HCT116 (cell line): ENCODE measurements at regions not wholly inside any gene's neighbourhood (a gene's known extent, or its start where the extent isn't known, plus 50 kb on each side); places are given as distances from the start of the nearest gene placed in this dataset.

Experiments
- ATAC-seq: fragments of 200-7000 bp; cut with Tn5 transposase; 2 replicates; pipeline ENCODE4 v1.9.1; 2020; ENCODE audit warnings: mild to moderate bottlenecking, moderate library complexity
- BruUV-seq: library from RNA; stranded (reverse); fragments of 400-500 nt; replicated peaks from 2 replicates; lab custom pipeline; 2021; lab: Mats Ljungman, UMichigan
- CTCF ChIA-PET: fragments of 300-600 bp; sonication (Branson Sonifier 250); formaldehyde crosslinking; loops from one replicate; lab custom pipeline; 2021; ENCODE audit warnings: antibody characterized with exemption; lab: Charles Lee
- POLR2A ChIA-PET: fragments of 300-600, 350-600 bp; sonication (Branson Sonifier 250); formaldehyde crosslinking; loops from one replicate; lab custom pipeline; 2021; ENCODE audit warnings: antibody characterized with exemption; lab: Charles Lee
- RAD21 ChIA-PET, 2 experiments: fragments of 300-600 bp; sonication (Branson Sonifier 250); formaldehyde crosslinking; loops; one replicate each; lab custom pipeline; 2023; ENCODE audit warnings: low total read pairs in 2 of 2; ENCODE audit not compliant: uncharacterized antibody in 2 of 2, unreplicated experiment in 2 of 2, low non-redundant PET in 1 of 2; lab: Charles Lee
- DNase-seq: peaks from one replicate; pipeline ENCODE4 v3.0.0-alpha.2; 2010; ENCODE audit warnings: low read depth, low spot score
- H2AFZ ChIP-seq: fragments of 200-600 bp; shearing (Covaris generic), sonication (generic); 2 replicates; pipeline ENCODE4 v1.6.1; 2017; ENCODE audit warnings: low read depth, mixed run types, mixed read lengths, antibody characterized with exemption, low read length; ENCODE audit not compliant: poor library complexity, severe bottlenecking
- H3K27ac ChIP-seq: 2 replicates; pipeline ENCODE4 v1.5.1; 2012; ENCODE audit warnings: low read depth, low read length
- H3K27me3 ChIP-seq: fragments of 200-600 bp; sonication (generic); 2 replicates; pipeline ENCODE4 v1.6.1; 2016; ENCODE audit warnings: mixed run types, low read length, mixed read lengths; ENCODE audit not compliant: insufficient read depth
- H3K36me3 ChIP-seq, 2 experiments: fragments of 200-500 bp in 1 of 2; fragments of 200-600 bp in 1 of 2; sonication (Bioruptor generic) in 1 of 2; sonication (generic) in 1 of 2; 2 replicates each; pipeline versions ENCODE4 v1.5.1 to v1.6.1; 2014 to 2016; ENCODE audit warnings: low read length in 2 of 2, inconsistent platforms in 1 of 2, mixed read lengths in 1 of 2, mixed run types in 1 of 2; ENCODE audit not compliant: insufficient read depth in 2 of 2, control insufficient read depth in 1 of 2
- H3K4me1 ChIP-seq, 2 experiments: fragments of 200-600 bp in 1 of 2; sonication (generic) in 1 of 2; 2 replicates each; pipeline versions ENCODE4 v1.5.1 to v1.6.1; 2012 to 2017; ENCODE audit warnings: low read length in 2 of 2, inconsistent platforms in 1 of 2, mild to moderate bottlenecking in 1 of 2, mixed read lengths in 1 of 2, mixed run types in 1 of 2, moderate library complexity in 1 of 2; ENCODE audit not compliant: insufficient read depth in 2 of 2, control insufficient read depth in 1 of 2
- H3K4me2 ChIP-seq: fragments of 200-600 bp; sonication (generic); 2 replicates; pipeline ENCODE4 v1.6.1; 2017; ENCODE audit warnings: mixed run types, low read length, mixed read lengths
- H3K4me3 ChIP-seq, 2 experiments: fragments of 200-600 bp in 1 of 2; sonication (generic) in 1 of 2; replicated peaks in 1 of 2; 2 replicates each; pipeline ENCODE4 v1.5.1; 2011 to 2016; ENCODE audit warnings: low read length in 2 of 2, control low read depth in 1 of 2, low read depth in 1 of 2, mild to moderate bottlenecking in 1 of 2, mixed read lengths in 1 of 2, mixed run types in 1 of 2
- H3K79me2 ChIP-seq: fragments of 200-600 bp; sonication (generic); 2 replicates; pipeline ENCODE4 v1.6.1; 2017; ENCODE audit warnings: mild to moderate bottlenecking, mixed run types, low read length, moderate library complexity, mixed read lengths; ENCODE audit not compliant: insufficient read depth
- H3K9ac ChIP-seq: fragments of 200-600 bp; sonication (generic); 2 replicates; pipeline ENCODE4 v1.6.1; 2016; ENCODE audit warnings: low read length, mixed read lengths
- H3K9me2 ChIP-seq: fragments of 200-600 bp; sonication (generic), shearing (Covaris generic); 2 replicates; pipeline ENCODE4 v1.6.1; 2017; ENCODE audit warnings: mixed run types, mild to moderate bottlenecking, moderate library complexity; ENCODE audit not compliant: insufficient read depth
- H3K9me3 ChIP-seq, 2 experiments: fragments of 200-500 bp in 1 of 2; fragments of 200-600 bp in 1 of 2; sonication (Bioruptor generic) in 1 of 2; sonication (generic) in 1 of 2; 2 replicates each; pipeline ENCODE4 v1.6.1; 2014 to 2017; ENCODE audit warnings: low read length in 2 of 2, mixed read lengths in 2 of 2, inconsistent platforms in 1 of 2, low read depth in 1 of 2, mild to moderate bottlenecking in 1 of 2, mixed run types in 1 of 2, moderate library complexity in 1 of 2; ENCODE audit not compliant: control insufficient read depth in 1 of 2, insufficient read depth in 1 of 2
- H4K20me1 ChIP-seq: fragments of 200-600 bp; sonication (generic), shearing (Covaris generic); 2 replicates; pipeline ENCODE4 v1.6.1; 2017; ENCODE audit warnings: mixed run types, mild to moderate bottlenecking, moderate library complexity; ENCODE audit not compliant: insufficient read depth
- JUND ChIP-seq: IDR thresholded peaks from 2 replicates; pipeline ENCODE4 v1.6.1; 2012
- RAD21 ChIP-seq: IDR thresholded peaks from 2 replicates; pipeline ENCODE4 v1.6.1; 2012; ENCODE audit warnings: low read depth, mild to moderate bottlenecking
- SP1 ChIP-seq: IDR thresholded peaks from 2 replicates; pipeline ENCODE4 v1.6.1; 2012; ENCODE audit warnings: low read depth
- ZFX ChIP-seq: fragments of 450-650 bp; IDR thresholded peaks from 2 replicates; pipeline ENCODE4 v1.6.1; 2017
- ZNF274 ChIP-seq: fragments of 200-500 bp; sonication (Bioruptor generic); IDR thresholded peaks from 2 replicates; pipeline ENCODE4 v1.6.1; 2014; ENCODE audit warnings: mild to moderate bottlenecking, low read depth, low read length, inconsistent platforms
- intact Hi-C: fragments of 100-400 bp; cut with micrococcal nuclease; formaldehyde crosslinking; loops from 2 replicates; pipeline ENCODE4 v1.10.0; 2022
- TF ChIP-seq, protein P1 (sequence below): IDR thresholded peaks from 2 replicates; pipeline ENCODE4 v1.6.1; 2012
- TF ChIP-seq, protein P2 (sequence below): IDR thresholded peaks from 2 replicates; pipeline ENCODE4 v1.6.1; 2012; ENCODE audit warnings: low read depth
- TF ChIP-seq, protein P3 (sequence below): IDR thresholded peaks from 2 replicates; pipeline ENCODE4 v1.6.1; 2011; ENCODE audit warnings: mild to moderate bottlenecking, low read length, moderate library complexity; ENCODE audit not compliant: insufficient replicate concordance; ENCODE audit errors: extremely low read depth

DNA sequence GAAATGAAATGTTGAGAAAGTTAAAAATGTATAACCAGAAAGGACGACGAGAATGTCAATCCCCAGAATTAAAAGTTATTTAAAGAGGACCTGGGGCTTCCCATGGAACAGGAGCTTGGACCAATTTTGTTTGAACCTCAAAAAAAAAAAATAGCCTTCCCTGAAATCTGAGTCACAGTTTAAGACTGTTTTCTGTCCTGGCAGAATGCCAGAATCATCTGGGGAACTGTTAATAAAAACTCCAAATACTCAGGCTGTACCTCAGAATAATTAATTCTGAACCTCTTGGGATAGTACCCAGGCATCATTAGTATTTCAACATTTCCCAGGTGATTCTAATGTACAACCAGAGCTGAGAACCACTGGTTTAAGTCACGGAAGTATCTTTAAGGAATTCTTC is 102.2 kb upstream of the SLCO6A1 start:
- RAD21 ChIA-PET, result no interaction called here
- no peak overlapping the region for H3K4me3 ChIP-seq
- H3K4me1 ChIP-seq, result no peaks in the 10 kb centered on the region
- H4K20me1 ChIP-seq, result no peaks in the 10 kb centered on the region
- intact Hi-C loops, result no loop called here
- no peak for DNase-seq
- no TSS peak for BruUV-seq
- no peak for ATAC-seq
- POLR2A ChIA-PET, result no interaction called here
- CTCF ChIA-PET, result no interaction called here
- H3K27ac ChIP-seq, result no peak overlapping the region
- H3K9me2 ChIP-seq, result no peaks in the 10 kb centered on the region
- no peak overlapping the region for H3K9ac ChIP-seq
- H3K9me3 ChIP-seq, result no peaks in the 10 kb centered on the region
- H2AFZ ChIP-seq, result no peak overlapping the region
- no peaks in the 10 kb centered on the region for H3K79me2 ChIP-seq
- H3K4me2 ChIP-seq, result no peak overlapping the region
- TF ChIP-seq ZNF274 (no peak), JUND (no peak), ZFX (no peak), RAD21 (no peak), SP1 (no peak)
- TF ChIP-seq, protein P1, sequence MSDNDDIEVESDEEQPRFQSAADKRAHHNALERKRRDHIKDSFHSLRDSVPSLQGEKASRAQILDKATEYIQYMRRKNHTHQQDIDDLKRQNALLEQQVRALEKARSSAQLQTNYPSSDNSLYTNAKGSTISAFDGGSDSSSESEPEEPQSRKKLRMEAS, result no peak
- TF ChIP-seq, protein P2, sequence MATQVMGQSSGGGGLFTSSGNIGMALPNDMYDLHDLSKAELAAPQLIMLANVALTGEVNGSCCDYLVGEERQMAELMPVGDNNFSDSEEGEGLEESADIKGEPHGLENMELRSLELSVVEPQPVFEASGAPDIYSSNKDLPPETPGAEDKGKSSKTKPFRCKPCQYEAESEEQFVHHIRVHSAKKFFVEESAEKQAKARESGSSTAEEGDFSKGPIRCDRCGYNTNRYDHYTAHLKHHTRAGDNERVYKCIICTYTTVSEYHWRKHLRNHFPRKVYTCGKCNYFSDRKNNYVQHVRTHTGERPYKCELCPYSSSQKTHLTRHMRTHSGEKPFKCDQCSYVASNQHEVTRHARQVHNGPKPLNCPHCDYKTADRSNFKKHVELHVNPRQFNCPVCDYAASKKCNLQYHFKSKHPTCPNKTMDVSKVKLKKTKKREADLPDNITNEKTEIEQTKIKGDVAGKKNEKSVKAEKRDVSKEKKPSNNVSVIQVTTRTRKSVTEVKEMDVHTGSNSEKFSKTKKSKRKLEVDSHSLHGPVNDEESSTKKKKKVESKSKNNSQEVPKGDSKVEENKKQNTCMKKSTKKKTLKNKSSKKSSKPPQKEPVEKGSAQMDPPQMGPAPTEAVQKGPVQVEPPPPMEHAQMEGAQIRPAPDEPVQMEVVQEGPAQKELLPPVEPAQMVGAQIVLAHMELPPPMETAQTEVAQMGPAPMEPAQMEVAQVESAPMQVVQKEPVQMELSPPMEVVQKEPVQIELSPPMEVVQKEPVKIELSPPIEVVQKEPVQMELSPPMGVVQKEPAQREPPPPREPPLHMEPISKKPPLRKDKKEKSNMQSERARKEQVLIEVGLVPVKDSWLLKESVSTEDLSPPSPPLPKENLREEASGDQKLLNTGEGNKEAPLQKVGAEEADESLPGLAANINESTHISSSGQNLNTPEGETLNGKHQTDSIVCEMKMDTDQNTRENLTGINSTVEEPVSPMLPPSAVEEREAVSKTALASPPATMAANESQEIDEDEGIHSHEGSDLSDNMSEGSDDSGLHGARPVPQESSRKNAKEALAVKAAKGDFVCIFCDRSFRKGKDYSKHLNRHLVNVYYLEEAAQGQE, result no peak
- TF ChIP-seq, protein P3, sequence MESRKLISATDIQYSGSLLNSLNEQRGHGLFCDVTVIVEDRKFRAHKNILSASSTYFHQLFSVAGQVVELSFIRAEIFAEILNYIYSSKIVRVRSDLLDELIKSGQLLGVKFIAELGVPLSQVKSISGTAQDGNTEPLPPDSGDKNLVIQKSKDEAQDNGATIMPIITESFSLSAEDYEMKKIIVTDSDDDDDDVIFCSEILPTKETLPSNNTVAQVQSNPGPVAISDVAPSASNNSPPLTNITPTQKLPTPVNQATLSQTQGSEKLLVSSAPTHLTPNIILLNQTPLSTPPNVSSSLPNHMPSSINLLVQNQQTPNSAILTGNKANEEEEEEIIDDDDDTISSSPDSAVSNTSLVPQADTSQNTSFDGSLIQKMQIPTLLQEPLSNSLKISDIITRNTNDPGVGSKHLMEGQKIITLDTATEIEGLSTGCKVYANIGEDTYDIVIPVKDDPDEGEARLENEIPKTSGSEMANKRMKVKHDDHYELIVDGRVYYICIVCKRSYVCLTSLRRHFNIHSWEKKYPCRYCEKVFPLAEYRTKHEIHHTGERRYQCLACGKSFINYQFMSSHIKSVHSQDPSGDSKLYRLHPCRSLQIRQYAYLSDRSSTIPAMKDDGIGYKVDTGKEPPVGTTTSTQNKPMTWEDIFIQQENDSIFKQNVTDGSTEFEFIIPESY, result no peak
- TF ChIP-seq, all 23 proteins: peak for 0
- no peaks in the 10 kb centered on the region for H3K36me3 ChIP-seq
- H3K27me3 ChIP-seq, result no peaks in the 10 kb centered on the region
